IMR-90 (cell line): ENCODE measurements at regions not wholly inside any gene's neighbourhood (a gene's known extent, or its start where the extent isn't known, plus 50 kb on each side); places are given as distances from the start of the nearest gene placed in this dataset.

Experiments
- CTCF ChIP-seq: conservative IDR thresholded peaks from 2 replicates; pipeline ENCODE4 v1.5.1; 2012; ENCODE audit warnings: mild to moderate bottlenecking, low read depth, low read length, improper control_type of control experiment
- MAZ ChIP-seq: IDR thresholded peaks from 2 replicates; pipeline ENCODE4 v1.6.1; 2012; ENCODE audit warnings: low read depth, mild to moderate bottlenecking, low read length, improper control_type of control experiment, moderate library complexity, borderline replicate concordance
- USF2 ChIP-seq: fragments of 150-350 bp; IDR thresholded peaks from 2 replicates; pipeline ENCODE4 v1.6.1; 2017; ENCODE audit warnings: mild to moderate bottlenecking, antibody characterized with exemption, low read length, low read depth

- TF ChIP-seq CTCF: no peak
- TF ChIP-seq USF2: no peak
- no peak for TF ChIP-seq MAZ
These were observed 148.6 kb downstream of the UFM1 start for GRCh38 chr13:38498271-38498670.
